Psoas muscle (tissue), 7 donors: ENCODE measurements at regions not wholly inside any gene's neighbourhood (a gene's known extent, or its start where the extent isn't known, plus 50 kb on each side); places are given as distances from the start of the nearest gene placed in this dataset.

Experiments used
- ATAC-seq, 4 donors: fragments of 200-7000 bp; cut with Tn5 transposase; one replicate each; pipeline ENCODE4 v1.9.1; 2020; ENCODE audit warnings: moderate library complexity in 3 of 4, mild to moderate bottlenecking in 2 of 4
- DNase-seq, 2 donors: peaks; one replicate each; pipeline ENCODE4 v3.0.0-alpha.2; 2020
- H3K27ac ChIP-seq: fragments of 200-600 bp; one replicate; pipeline ENCODE4 v1.8.0; 2022
- H3K27me3 ChIP-seq, 3 donors: fragments of 200-600 bp in 1 of 3; one replicate each; pipeline versions ENCODE4 v1.6.1 to v1.8.0; 2013 to 2022; ENCODE audit warnings: low read length in 2 of 3, mild to moderate bottlenecking in 2 of 3, moderate library complexity in 1 of 3; ENCODE audit not compliant: insufficient read depth in 3 of 3
- H3K36me3 ChIP-seq, 2 donors: fragments of 200-600 bp in 1 of 2; one replicate each; pipeline versions ENCODE4 v1.6.1 to v1.8.0; 2013 to 2022; ENCODE audit warnings: low read depth in 1 of 2, mild to moderate bottlenecking in 1 of 2, moderate library complexity in 1 of 2; ENCODE audit not compliant: insufficient read depth in 1 of 2
- H3K4me1 ChIP-seq: fragments of 200-600 bp; one replicate; pipeline ENCODE4 v1.8.0; 2022
- H3K4me3 ChIP-seq: fragments of 200-600 bp; one replicate; pipeline ENCODE4 v1.8.0; 2022; ENCODE audit warnings: mild to moderate bottlenecking
- H3K9me3 ChIP-seq: fragments of 200-600 bp; one replicate; pipeline ENCODE4 v1.8.0; 2022
- CTCF ChIP-seq: fragments of 200-600 bp; IDR thresholded peaks from one replicate; pipeline ENCODE4 v1.8.0; 2022; ENCODE audit warnings: antibody characterized with exemption
- WGBS, 3 donors: extraction: QIAGEN DNeasy Blood & Tissue Kit; methylation state at CpG; one replicate each; pipeline versions ENCODE4 v1.1.6 to v1.1.7; 2013; 5-methylcytosine and 5-hydroxymethylcytosine counted together
- intact Hi-C, 2 donors: fragments of 100-400 bp; cut with DNase I; formaldehyde crosslinking; loops; one replicate each; pipeline versions ENCODE4 v1.11.0 to v1.14.2; 2022
- donor health status: healthy with polysubstance abuse.
- donor health status: DM: no; HTN: no; CAD: no; lungs with moderate emphysema.
- donor health status: Bipolar disorder and iron deficiency.
- donor health status: healthy.
- donor health status: DM: yes; HTN: yes; CAD: no.
- donor health status: DM: no; HTN: no; CAD: no.
- donor health status: DM: yes; HTN: yes; CAD: no.

GRCh38 chr9:99594056-99594780 is 227.5 kb upstream of the NR4A3 start:
- no peak for TF ChIP-seq CTCF
- H3K4me1 ChIP-seq: no peaks in the 10 kb centered on the region
- no peaks in the 10 kb centered on the region for H3K36me3 ChIP-seq
- intact Hi-C loops: no loop called here
- H3K9me3 ChIP-seq: no peaks in the 10 kb centered on the region
- no peak overlapping the region for H3K27ac ChIP-seq
- no peak overlapping the region for H3K4me3 ChIP-seq
- H3K27me3 ChIP-seq: no peaks in the 10 kb centered on the region
- ATAC-seq (no peak), DNase-seq (no peak)
- 76 to 84% (median 76%) methylated on average over 4 of the region's 4 CpGs for WGBS, 3 donors

- no peaks in the 10 kb centered on the region for H3K9me3 ChIP-seq
- ATAC-seq (no peak), DNase-seq (no peak)
- intact Hi-C loops: no loop called here
- no peak overlapping the region for H3K27ac ChIP-seq
- 76 to 79% (median 78%) methylated on average over 5 of the region's 5 CpGs for WGBS, 3 donors
- H3K4me3 ChIP-seq: no peak overlapping the region
- no peak for TF ChIP-seq CTCF
- no peaks in the 10 kb centered on the region for H3K27me3 ChIP-seq
- no peaks in the 10 kb centered on the region for H3K36me3 ChIP-seq
- H3K4me1 ChIP-seq: no peaks in the 10 kb centered on the region
These were observed 225.9 kb upstream of the NR4A3 start for GRCh38 chr9:99595796-99596195.

GRCh38 chr9:99601571-99602111 is 220.0 kb upstream of the NR4A3 start:
- DNase-seq: no peak
- no peak for ATAC-seq
- Histone ChIP-seq H3K27ac (no peak overlapping the region), H3K9me3 (no peaks in the 10 kb centered on the region), H3K4me3 (no peak overlapping the region), H3K27me3 (no peaks in the 10 kb centered on the region), H3K4me1 (no peaks in the 10 kb centered on the region), H3K36me3 (no peaks in the 10 kb centered on the region)
- whole genome bisulfite sequencing, 3 donors: 35 to 42% (median 41%) methylated on average over 6 of the region's 6 CpGs
- intact Hi-C loops: no loop called here
- TF ChIP-seq CTCF: no peak

GRCh38 chr9:99602854-99603253 is 218.8 kb upstream of the NR4A3 start:
- Histone ChIP-seq H3K4me1 (no peaks in the 10 kb centered on the region), H3K27ac (no peak overlapping the region), H3K4me3 (no peak overlapping the region), H3K36me3 (no peaks in the 10 kb centered on the region), H3K9me3 (no peaks in the 10 kb centered on the region), H3K27me3 (no peaks in the 10 kb centered on the region)
- intact Hi-C loops: no loop called here
- TF ChIP-seq CTCF: no peak
- DNase-seq (no peak), ATAC-seq (no peak)
